IMR-90 (cell line): ENCODE measurements at regions not wholly inside any gene's neighbourhood (a gene's known extent, or its start where the extent isn't known, plus 50 kb on each side); places are given as distances from the start of the nearest gene placed in this dataset.

ENCODE experiments used
- ATAC-seq: fragments of 200-7000 bp; cut with Tn5 transposase; 2 replicates; pipeline ENCODE4 v1.9.1; 2020; ENCODE audit warnings: low read depth, mild to moderate bottlenecking, moderate library complexity
- BruUV-seq: library from RNA; stranded (reverse); fragments of 400-500 nt; replicated peaks from 2 replicates; lab custom pipeline; 2021; lab: Mats Ljungman, UMichigan
- CTCF ChIA-PET: fragments of 300-600 bp; formaldehyde crosslinking; extraction: SDS; loops from one replicate; lab custom pipeline; 2021; ENCODE audit warnings: antibody characterized with exemption; lab: Yijun Ruan, JAX
- POLR2A ChIA-PET: fragments of 300-600 bp; sonication (Branson Sonifier 250); formaldehyde crosslinking; loops from one replicate; lab custom pipeline; 2022; ENCODE audit warnings: antibody characterized with exemption; ENCODE audit not compliant: unreplicated experiment; lab: Charles Lee
- DNase-seq: peaks from one replicate; pipeline ENCODE4 v3.0.0; 2013
- H2AFZ ChIP-seq: replicated peaks from 2 replicates; pipeline ENCODE3; 2013; ENCODE audit warnings: low read length, mild to moderate bottlenecking; ENCODE audit not compliant: poor library complexity
- H2AK5ac ChIP-seq: 2 replicates; pipeline ENCODE4 v1.6.1; 2013; ENCODE audit warnings: low read depth, low read length, inconsistent platforms
- H2AK9ac ChIP-seq: replicated peaks from 2 replicates; pipeline ENCODE3; 2013; ENCODE audit warnings: mild to moderate bottlenecking, low read depth, low read length, moderate library complexity; ENCODE audit not compliant: poor library complexity
- H2BK120ac ChIP-seq: 2 replicates; pipeline ENCODE4 v1.6.1; 2013; ENCODE audit warnings: low read depth, low read length, inconsistent platforms
- H2BK15ac ChIP-seq: 3 replicates; pipeline ENCODE4 v1.6.1; 2013; ENCODE audit warnings: low read depth, low read length, inconsistent platforms
- H2BK20ac ChIP-seq: 2 replicates; pipeline ENCODE4 v1.6.1; 2013; ENCODE audit warnings: low read depth, mild to moderate bottlenecking, inconsistent platforms, low read length, moderate library complexity
- H2BK5ac ChIP-seq: 2 replicates; pipeline ENCODE4 v1.6.1; 2013; ENCODE audit warnings: mild to moderate bottlenecking, low read depth, low read length, inconsistent platforms; ENCODE audit not compliant: poor library complexity, severe bottlenecking
- H3K14ac ChIP-seq: replicated peaks from 2 replicates; pipeline ENCODE4 v1.6.1; 2013; ENCODE audit warnings: low read depth, low read length, inconsistent platforms
- H3K18ac ChIP-seq: 2 replicates; pipeline ENCODE4 v1.6.1; 2013; ENCODE audit warnings: low read depth, low read length, control low read depth
- H3K23ac ChIP-seq: 2 replicates; pipeline ENCODE4 v1.6.1; 2013; ENCODE audit warnings: low read depth, low read length, inconsistent platforms
- H3K27ac ChIP-seq: 2 replicates; pipeline ENCODE4 v1.5.1; 2013; ENCODE audit warnings: mild to moderate bottlenecking, control low read depth, low read length; ENCODE audit not compliant: insufficient read depth
- H3K27me3 ChIP-seq: 2 replicates; pipeline ENCODE4 v1.6.1; 2013; ENCODE audit warnings: low read length; ENCODE audit not compliant: control insufficient read depth, insufficient read depth
- H3K36me3 ChIP-seq: 2 replicates; pipeline ENCODE4 v1.6.1; 2013; ENCODE audit warnings: low read length, mixed read lengths; ENCODE audit not compliant: control insufficient read depth, insufficient read depth
- H3K4ac ChIP-seq: 2 replicates; pipeline ENCODE4 v1.6.1; 2013; ENCODE audit warnings: low read depth, low read length, inconsistent platforms
- H3K4me1 ChIP-seq: 2 replicates; pipeline ENCODE4 v1.6.1; 2013; ENCODE audit warnings: low read length, mixed read lengths; ENCODE audit not compliant: control insufficient read depth, insufficient read depth
- H3K4me2 ChIP-seq: 2 replicates; pipeline ENCODE4 v1.6.1; 2013; ENCODE audit warnings: low read depth, mild to moderate bottlenecking, control low read depth, low read length, moderate library complexity
- H3K4me3 ChIP-seq: 2 replicates; pipeline ENCODE4 v1.5.1; 2013; ENCODE audit warnings: low read depth, mild to moderate bottlenecking, control low read depth, low read length, moderate library complexity; ENCODE audit not compliant: insufficient read depth
- H3K56ac ChIP-seq: 2 replicates; pipeline ENCODE4 v1.6.1; 2013; ENCODE audit warnings: low read length, inconsistent platforms; ENCODE audit not compliant: insufficient read depth; ENCODE audit errors: extremely low read depth
- H3K79me1 ChIP-seq, 2 experiments: 2 replicates each; pipeline ENCODE4 v1.6.1; 2013; ENCODE audit warnings: low read length in 2 of 2, inconsistent platforms in 1 of 2, low read depth in 1 of 2
- H3K9ac ChIP-seq: 2 replicates; pipeline ENCODE4 v1.6.1; 2013; ENCODE audit warnings: low read depth, low read length, control low read depth
- H3K9me1 ChIP-seq: 2 replicates; pipeline ENCODE4 v1.6.1; 2013; ENCODE audit warnings: low read length, inconsistent platforms; ENCODE audit not compliant: insufficient read depth
- H3K9me3 ChIP-seq: 2 replicates; pipeline ENCODE4 v1.6.1; 2013; ENCODE audit warnings: low read length; ENCODE audit not compliant: control insufficient read depth, insufficient read depth
- H4K20me1 ChIP-seq: 2 replicates; pipeline ENCODE4 v1.6.1; 2013; ENCODE audit warnings: low read length, inconsistent platforms; ENCODE audit not compliant: insufficient read depth
- H4K5ac ChIP-seq: 2 replicates; pipeline ENCODE4 v1.6.1; 2013; ENCODE audit warnings: mild to moderate bottlenecking, low read depth, low read length, control low read depth
- H4K8ac ChIP-seq, 2 experiments: 2 replicates each; pipeline ENCODE4 v1.6.1; 2013; ENCODE audit warnings: low read depth in 2 of 2, low read length in 2 of 2, control low read depth in 1 of 2, inconsistent platforms in 1 of 2
- H4K91ac ChIP-seq: 2 replicates; pipeline ENCODE4 v1.6.1; 2013; ENCODE audit warnings: low read depth, low read length, inconsistent platforms; ENCODE audit not compliant: insufficient read depth
- NFE2L2 ChIP-seq: fragments of 150-350 bp; IDR thresholded peaks from 2 replicates; pipeline ENCODE4 v1.6.1; 2016; ENCODE audit warnings: low read depth, mild to moderate bottlenecking, low read length
- WGBS, 2 experiments: methylation state at CpG; one replicate each; pipeline versions ENCODE4 v1.1.5 to v1.1.7; 2013; ENCODE audit warnings: missing lambda C conversion rate in 2 of 2; ENCODE audit not compliant: insufficient read length in 1 of 2; ENCODE audit errors: extremely low coverage in 2 of 2; 5-methylcytosine and 5-hydroxymethylcytosine counted together
- dilution Hi-C: fragments of 300-500 bp; cut with HindIII; formaldehyde crosslinking; loops from one replicate; pipeline ENCODE4 v1.14.3; 2018; ENCODE audit warnings: low sequenced_read_pairs; ENCODE audit not compliant: unreplicated experiment
- in situ Hi-C: fragments of 300-500 bp; cut with MboI; formaldehyde crosslinking; loops from 3 replicates; pipeline ENCODE4 v1.14.3; 2019; ENCODE audit warnings: low sequenced_read_pairs, inconsistent platforms, mixed read lengths
- intact Hi-C: fragments of 100-400 bp; cut with micrococcal nuclease; formaldehyde crosslinking; loops from 2 replicates; pipeline ENCODE4 v1.10.0; 2022

DNA sequence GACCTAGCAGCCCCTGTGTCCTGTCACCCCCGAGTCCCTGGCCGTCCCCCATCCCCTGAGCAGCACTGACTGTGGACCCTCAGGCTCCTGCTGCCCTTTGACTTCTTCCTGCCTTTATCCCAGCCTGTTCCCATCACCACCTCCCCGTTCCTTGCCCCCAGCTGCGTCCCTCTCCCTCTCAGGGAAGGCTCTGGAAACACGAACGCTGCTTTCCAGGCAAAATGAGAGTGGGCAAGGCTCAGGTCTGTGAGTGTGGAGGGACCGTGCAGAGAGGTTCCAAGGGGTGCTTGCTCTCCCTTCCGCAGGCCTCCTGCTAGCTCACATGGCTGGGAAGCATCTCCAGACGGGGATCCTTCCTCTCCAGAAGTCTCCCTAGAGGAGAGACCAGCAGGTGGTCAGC lies 501.8 kb upstream of the SALL3 start:
- Histone ChIP-seq H2AFZ (no peak overlapping the region), H3K4ac (no peak overlapping the region), H4K20me1 (no peaks in the 10 kb centered on the region), H3K27ac (no peak overlapping the region), H3K23ac (no peak overlapping the region), H4K5ac (no peak overlapping the region), H3K56ac (no peak overlapping the region), H3K36me3 (no peaks in the 10 kb centered on the region), H2BK20ac (no peak overlapping the region), H3K14ac (no peak overlapping the region), H3K9me1 (no peaks in the 10 kb centered on the region), H3K9me3 (peaks cover 34% of the 10 kb centered on the region), H4K91ac (no peak overlapping the region), H3K4me2 (no peak overlapping the region), H3K4me3 (no peak overlapping the region), H4K8ac (no peak overlapping the region), H2AK5ac (no peak overlapping the region), H3K79me1 (no peaks in the 10 kb centered on the region), H2BK15ac (no peak overlapping the region), H2BK120ac (no peak overlapping the region), H2BK5ac (no peak overlapping the region), H3K4me1 (no peaks in the 10 kb centered on the region), H2AK9ac (no peak overlapping the region), H3K18ac (no peak overlapping the region), H3K27me3 (no peaks in the 10 kb centered on the region), H3K9ac (no peak overlapping the region)
- TF ChIP-seq NFE2L2: no peak
- ChIA-PET POLR2A (no interaction called here), CTCF (no interaction called here)
- ATAC-seq: no peak
- no TSS peak for BruUV-seq
- 27% methylated on average over 2 of the region's 9 CpGs; no CpG with 5 or more reads in 1 of the 2 experiments for WGBS, 2 experiments
- no peak for DNase-seq
- dilution Hi-C loops: no loop called here
- in situ Hi-C loops: no loop called here
- intact Hi-C loops: no loop called here
